GM18909 (cell line): ENCODE measurements at regions not wholly inside any gene's neighbourhood (a gene's known extent, or its start where the extent isn't known, plus 50 kb on each side); places are given as distances from the start of the nearest gene placed in this dataset.
"Not testable (repeated sequence)": the region's sequence is repeated elsewhere in the genome, so short reads cannot be mapped to it uniquely, and the experiment has no call there.

ENCODE experiments used
- ATAC-seq: cut with Tn5 transposase; IDR thresholded peaks from one replicate; pipeline ENCODE4 v1.9.1; 2021; ENCODE audit warnings: mild to moderate bottlenecking; ENCODE audit not compliant: unreplicated experiment, poor library complexity

DNA sequence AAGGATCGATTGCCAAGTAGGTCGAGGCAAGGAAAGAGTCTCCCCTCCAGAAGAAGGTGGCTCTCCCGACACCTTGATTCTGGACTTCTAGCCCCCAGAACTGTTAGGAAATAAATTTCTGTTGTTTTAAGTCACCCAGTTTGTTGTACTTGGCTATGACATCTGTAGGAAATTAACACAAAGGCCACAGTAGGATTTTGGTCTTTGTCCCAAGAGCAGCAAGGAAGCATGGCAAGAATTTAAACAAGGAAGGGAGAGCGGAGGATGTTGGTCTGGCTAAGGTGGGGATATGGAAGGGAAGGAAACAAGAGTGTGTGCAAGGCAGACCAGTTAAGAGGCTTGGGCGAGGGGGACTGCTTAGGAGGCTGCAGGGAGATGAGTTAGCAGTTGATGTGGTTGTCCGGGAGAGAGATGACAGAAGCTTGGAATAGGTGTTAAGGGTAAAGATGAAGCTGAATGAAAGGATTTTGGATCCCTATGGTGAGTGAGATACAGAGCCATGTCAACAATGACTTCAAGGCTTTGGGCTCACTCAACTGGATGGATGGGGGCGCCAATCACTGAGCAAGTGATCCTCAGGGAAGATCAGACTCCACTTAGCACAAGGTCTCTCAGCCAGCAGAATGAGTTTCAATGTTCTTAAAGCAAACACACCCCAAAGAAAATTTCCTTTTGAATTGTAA lies 140.5 kb upstream of the ZNF217 start:
- no peak for ATAC-seq

DNA sequence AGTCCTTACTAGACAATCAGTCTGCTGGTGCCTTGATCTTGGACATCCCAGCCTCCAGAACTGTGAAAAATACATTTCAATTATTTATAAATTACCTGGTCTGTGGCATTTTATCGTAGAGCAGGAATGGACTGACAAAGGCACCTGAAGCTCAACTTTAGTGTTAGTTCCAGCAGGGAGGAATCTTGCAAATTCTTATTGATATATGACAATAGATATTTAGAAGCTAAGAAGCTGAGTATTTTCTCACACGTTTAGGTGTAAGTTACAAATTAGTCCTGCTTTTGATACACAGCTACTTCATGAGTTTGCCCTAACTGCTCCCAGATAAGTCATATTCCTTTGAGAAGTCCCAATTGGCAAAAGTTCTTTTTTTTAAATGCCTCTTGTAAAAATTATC lies 138.0 kb upstream of the ZNF217 start:
- no peak for ATAC-seq

DNA sequence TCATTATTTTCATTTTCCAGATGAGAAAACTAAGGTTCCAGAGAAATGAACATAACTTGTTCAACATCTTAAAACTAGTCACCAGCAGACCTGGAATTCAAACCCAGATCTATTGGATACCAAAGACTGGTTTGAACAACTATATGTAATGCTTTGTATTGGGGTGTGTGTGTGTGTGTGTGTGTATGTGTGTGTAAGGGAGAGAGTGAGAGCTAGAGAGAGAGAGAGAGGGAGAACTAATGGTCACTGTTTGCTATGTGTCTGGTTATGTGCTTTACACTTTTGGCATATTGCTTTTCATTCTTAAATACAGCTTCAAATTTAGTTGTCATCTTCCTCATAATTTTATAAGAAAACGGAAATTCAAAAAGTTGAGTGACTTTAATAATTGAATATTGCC lies 134.7 kb upstream of the ZNF217 start:
- ATAC-seq, result no peak

DNA sequence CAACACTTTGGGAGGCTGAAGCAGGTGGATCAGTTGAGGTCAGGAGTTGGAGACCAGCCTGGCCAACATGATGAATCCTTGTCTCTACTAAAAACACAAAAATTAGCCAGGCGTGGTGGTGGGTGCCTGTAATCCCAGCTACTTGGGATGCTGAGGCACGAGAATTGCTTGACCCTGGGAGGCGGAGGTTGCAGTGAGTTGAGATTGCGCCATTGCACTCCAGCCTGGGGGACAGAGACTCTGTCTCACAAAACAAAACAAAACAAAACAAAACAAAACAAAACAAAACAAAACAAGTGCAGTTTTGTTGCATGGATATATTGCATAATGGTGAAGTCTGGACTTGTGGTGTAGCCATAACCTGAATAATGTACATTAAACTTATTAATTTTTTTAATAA lies 133.6 kb upstream of the ZNF217 start:
- ATAC-seq, result not testable (repeated sequence)

DNA sequence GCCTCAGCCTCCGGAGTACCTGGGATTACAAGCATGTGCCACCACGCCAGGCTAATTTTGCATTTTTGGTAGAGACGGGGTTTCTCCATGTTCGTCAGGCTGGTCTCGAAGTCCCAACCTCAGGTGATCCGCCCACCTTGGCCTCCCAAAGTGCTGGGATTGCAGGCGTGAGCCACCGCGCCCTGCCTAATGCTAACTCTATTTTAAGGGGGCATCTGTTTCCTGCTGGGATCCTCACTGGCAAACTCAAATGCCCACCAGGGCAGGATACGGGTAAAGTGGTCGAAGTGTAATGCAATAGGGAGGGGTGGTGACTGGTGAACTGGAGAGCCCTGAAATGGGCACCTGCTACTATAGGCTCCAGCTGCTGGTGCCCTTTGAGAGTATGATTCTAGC lies 131.9 kb upstream of the ZNF217 start:
- ATAC-seq, result no peak

DNA sequence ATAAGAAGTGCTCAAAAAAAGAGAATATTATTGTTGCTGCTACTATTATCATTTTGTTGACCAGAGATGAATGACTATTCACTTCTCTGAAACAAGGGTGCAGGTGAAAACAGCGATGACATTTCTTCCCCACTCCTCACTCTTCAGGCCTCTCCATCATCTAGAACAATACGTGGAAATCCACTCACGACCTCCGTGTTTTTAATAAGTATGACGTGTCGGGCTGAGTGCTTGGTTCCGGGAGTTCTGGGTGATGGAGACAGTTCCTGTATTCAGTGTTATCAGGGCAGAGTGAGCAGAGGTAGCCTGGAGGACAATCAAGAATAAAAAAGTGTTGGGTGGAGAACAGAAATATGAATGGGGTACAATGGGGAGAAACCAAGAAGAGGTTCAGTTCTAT lies 130.0 kb upstream of the ZNF217 start:
- no peak for ATAC-seq

DNA sequence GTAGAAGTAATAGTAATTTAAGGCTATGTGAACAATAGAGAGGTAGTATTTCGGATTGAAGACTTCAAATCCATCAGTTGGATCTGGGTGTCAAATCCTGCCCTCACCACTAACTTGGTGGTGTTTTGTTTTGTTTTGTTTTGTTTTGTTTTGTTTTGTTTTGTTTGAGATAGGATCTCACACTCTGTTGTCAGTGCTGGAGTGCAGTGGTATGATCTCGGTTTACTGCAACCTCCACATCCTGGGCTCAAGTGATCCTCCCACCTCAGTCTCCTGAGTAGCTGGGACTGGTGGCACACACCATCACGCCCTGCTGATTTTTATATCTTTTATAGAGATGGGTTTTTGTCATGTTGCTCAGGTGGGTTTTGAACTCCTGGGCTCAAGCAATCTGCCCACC lies 129.4 kb upstream of the ZNF217 start:
- no peak for ATAC-seq

DNA sequence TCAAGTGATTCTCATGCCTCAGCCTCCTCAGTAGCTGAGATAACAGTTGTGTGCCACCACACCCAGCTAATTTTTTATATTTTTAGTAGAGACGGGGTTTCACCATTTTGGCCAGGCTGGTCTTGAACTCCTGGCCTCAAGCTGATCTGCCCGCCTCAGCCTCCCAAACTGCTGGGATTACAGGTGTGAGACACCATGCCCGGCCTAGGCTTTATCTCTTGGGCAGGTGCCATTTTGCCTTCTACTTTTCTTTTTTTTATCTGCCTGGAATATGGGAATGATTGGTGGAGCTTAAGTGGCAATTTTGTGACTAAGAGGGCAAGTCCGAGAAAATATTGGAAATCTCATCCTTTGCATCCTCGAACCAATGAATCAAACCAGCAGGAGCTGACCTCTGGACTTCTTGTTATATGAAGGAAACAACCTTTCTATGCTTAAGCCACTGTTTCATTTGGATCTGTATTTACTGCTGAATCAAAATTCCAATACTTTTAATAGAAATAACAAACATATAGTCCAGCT lies 128.9 kb upstream of the ZNF217 start:
- no peak for ATAC-seq

DNA sequence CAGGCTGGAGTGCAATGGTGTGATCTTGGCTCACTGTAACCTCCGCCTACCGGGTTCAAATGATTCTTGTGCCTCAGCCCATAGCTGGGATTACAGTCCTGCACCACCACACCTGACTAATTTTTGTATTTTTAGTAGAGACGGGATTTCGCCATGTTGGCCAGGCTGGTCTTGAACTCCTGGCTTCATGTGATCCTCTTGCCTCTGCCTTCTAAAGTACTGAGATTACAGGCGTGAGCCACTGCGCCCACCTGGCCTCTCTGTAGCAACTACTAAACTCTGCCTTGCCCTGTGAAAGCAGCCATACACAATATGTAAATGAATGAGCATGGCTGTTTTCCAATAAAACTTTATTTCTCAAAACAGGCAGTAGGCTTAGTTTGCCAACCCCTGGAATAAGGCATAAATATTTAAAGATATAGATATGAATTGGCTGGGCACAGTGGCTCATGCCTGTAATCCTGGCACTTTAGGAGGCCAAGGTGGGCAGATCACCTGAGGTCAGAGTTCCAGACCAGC lies 127.9 kb upstream of the ZNF217 start:
- not testable (repeated sequence) for ATAC-seq

DNA sequence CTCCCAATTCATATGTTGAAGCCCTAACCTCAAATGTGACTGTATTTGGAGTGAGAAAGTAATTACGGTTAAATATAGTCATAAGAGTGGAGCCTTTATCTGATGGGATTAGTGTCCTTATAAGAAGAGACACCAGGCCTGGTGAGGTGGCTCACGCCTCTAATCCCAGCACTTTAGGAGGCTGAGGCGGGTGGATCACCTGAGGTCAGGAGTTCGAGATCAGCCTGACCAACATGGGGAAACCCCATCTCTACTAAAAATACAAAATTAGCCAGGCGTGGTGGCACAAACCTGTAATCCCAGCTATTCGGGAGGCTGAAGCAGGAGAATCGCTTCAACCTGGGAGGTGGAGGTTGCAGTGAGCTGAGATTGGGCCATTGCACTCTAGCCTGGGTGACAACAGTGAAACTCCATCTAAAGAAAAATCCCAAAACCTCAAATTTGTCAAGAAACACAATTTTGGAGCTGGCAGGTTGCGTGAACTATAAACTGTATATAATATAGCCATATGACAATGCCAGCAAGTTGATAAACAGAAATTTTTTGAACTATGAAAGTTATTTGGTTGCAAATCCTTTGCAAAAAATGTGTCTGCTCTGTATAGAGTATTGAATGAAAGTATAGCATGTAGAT lies 125.6 kb upstream of the ZNF217 start:
- ATAC-seq, result not testable (repeated sequence)

DNA sequence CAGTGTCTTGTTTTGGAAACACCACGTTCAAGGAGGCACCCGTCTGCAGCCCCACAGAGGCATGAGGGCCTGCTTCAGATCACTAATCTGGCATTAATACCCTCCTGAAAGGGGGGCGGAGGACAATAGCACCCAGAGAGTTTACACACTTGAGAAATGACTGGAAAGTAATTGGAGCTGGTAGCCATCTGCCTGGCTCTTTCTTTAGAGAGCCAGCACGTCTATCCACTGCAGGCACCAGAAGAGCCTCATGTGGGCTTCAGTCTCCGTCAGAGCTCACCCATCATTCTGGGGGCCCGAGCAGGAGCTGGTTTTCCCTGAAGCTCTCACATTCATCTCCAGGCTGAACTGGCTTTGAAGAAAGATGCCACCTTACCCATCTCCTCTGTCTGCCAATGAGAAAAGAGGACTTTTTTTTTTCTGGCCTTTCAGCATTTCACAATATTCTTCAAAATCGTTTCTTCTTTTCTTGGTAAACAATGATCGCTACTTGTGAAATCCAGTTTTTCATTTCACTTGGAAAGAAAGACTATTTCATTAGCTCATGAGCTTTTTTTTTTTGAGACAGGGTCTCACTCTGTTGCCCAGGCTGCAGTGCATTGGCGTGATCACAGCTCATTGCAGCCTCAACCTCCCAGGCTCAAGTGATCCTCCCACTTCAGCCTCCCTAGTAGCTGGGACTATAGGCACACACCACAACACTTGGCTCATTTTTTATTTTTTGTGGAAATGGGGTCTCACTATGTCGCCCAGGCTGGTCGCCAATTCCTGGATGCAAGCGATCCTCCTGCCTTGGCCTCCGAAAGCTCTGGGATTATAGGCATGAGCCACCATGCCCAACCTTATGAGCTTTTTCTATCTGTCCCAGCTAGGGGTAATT lies 124.7 kb upstream of the ZNF217 start:
- ATAC-seq, result no peak

DNA sequence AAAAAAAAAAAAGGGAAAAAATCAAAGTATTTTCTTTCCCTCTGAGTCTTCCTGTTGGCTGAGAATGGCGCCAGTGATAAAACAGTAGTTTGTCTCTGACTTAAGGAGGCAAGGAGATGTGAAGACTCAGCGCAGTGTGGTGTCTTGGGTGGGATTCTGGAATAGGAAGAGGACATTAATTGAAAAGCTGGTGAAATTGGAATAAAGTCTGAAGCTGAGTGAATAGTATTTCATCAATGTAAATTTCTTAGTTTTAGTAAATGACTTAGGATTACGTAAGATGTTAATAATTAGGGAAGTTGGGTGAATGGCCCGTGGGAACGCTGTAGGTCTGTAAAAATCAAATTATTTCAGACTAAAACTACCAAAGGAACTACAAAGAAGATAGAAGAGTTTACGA lies 122.8 kb upstream of the ZNF217 start:
- no peak for ATAC-seq

DNA sequence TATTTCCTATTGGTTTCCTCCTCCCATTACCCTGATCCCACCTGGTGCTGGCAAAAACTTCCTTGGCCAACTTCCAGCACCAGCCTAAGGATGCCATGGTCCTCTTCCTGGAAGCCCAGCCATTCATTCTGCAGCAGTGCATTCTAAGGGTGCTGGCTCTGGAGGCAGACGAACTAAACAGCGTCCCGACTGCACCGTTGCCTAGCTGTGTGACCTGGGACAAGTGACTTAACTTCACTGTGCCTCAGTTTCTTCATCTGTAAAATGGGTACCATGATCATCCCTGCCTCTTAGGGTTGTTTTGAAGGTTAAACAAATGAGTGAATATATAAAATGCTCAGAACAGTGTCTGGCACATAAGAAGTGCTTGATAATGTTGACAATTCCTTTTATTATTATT lies 120.9 kb upstream of the ZNF217 start:
- ATAC-seq, result no peak

DNA sequence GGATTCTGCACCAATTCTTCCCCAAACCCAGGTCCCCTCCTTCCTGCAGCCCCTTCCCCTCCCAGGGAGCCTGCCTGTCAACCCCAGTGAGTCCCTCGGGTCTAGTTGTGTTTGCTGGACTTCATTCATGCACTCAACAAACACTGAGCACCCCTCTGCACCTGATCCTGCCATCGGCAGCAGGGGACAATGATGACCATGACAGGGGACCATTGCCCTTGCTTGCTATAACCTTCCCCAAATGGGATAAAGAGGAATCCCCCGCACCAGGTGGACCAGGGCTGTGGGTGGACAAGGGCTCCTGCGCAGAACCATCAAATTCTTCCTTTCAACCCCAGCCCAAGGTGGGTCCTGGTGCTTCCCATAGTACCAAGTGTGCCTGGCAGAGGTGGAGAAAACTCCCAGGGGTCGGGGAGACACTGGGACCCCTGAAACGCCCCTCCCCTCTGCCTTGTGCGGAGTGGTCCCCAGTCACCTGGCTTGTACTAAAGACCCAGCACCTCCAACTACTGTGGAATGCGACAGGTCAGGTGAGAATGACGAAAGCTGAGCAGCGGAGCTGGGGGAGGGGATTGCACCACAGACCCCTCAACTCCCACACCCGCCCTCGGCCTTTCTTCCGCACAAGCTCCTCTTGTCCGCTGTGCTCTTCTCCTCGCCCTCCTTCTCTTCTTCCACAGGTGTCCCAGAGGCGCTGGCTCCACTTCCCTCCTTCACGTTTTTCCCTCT lies 119.9 kb upstream of the ZNF217 start:
- ATAC-seq, result no peak

DNA sequence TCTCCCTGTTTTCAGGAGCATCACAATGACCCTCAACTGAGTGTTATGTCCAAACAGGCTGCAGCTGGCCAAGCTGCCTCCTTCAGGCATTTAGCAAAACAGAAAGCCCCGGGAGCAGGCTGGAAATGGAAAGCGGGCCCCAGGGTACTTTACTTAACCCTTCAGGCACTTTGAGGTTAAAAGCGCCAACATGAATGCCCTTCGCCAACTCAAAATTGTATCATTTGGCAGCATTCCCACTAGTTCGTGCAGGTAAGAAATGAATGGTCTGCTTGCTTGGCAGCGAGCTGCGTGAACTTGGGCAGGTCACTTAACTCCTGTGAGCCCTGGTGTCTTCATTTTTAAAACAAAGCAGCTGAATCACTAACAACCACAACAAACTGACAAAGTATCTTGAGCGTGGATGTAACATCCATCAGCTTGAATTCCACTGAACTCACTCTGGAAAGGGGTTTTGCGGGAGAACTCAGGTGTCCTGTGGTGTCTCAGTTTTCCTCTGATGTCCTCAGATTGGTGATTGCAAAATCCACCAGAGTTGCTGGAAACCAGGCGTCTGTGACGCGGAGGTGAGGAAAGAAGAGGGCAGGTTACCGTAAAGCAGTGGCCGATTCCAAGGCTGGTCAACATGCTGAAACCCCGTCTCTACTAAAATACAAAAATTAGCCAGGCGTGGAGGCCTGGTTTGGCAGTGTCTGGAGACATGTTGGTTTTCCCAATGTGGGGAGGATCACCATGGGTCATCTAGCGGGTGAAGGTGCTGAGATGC lies 118.8 kb upstream of the ZNF217 start:
- no peak for ATAC-seq

DNA sequence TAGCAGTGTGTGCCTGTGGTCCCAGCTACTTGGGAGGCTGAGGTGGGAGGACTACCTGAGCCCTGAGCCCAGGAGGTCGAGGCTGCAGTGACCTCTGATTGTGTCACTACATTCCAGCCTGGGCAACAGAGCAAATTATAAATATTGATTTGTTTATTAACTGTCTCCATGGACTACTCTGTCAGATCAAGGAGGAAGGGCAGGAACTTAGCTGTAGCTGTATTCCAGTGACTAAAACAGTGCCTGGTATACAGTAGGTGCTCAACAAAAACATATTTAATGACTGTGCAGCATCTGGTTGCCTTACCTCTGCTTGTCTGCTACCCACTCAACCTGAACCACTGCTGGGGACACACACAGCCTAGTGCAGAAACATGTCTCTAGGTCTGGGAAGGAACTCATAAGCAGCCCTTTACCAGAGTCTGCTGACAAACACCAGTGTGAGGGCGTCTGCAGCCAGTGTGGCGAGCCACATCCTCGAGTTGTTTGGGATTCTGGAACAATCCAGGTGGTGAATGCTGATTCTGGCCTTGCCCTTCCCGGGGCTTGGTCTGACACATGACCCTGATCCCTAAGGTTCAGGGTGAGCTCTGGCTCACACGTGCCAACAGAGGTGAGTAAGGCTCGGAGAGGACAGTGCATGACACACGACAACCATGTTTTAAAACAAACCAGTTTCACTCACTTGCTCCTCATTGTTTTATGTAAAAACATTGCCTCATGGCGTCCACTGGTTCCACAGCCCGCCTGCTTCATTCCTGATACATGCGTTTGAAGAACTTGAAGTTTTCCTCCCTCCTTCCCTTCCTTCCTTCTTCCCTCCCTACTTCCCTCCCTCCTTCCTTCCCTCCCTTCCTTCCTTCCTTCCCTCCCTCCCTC lies 117.9 kb upstream of the ZNF217 start:
- ATAC-seq, result no peak

DNA sequence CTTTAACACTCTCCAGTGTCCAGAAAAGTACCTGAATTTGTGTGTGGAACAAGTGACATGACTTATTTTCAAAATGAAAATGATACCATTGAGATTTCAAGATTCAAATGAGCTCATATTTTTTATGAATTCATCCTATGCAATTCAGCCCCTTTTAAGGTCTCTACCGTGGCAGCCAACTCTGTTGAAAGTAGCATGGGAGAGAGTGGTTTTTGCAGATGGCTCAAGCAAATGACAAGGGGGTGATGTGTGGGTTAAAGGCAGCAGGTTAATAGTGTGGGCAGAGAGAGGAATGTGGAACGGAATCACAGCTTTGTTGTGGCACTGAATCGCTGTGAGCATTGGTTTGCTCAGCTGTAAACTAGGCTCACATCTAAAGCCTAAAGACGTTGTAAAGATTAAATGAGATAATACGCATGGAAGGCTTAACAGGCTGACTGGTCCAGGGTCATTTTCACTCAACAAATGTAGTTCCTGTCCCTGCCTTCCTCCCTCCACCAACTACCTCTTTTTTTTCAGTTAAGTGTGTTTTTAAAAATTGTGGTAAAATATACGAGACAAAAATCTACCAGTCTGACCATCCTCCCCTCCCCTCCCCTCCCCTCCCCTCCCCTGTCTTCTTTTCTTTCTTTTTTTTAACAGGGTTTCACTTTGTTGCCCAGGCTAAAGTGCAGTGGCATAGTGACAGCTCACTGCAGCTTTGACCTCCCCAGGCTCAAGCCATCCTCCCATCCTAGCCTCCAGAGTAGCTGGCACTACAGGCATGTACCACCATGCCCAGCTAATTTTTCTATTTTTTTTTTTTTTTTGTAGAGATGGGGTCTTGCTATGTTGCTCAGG lies 114.7 kb upstream of the ZNF217 start:
- ATAC-seq, result peak; percentile 64
